ENCODE measurements at regions not wholly inside any gene's neighbourhood (a gene's known extent, or its start where the extent isn't known, plus 50 kb on each side); places are given as distances from the start of the nearest gene placed in this dataset.

GRCh38 chr13:54445453-54445852 lies 1416.8 kb downstream of the OLFM4 start (continued):
- no peak for TF ChIP-seq NANOG (IDR thresholded peaks at IDR 0.05; ENCODE audit: insufficient read depth, low read depth, low read length, poor library complexity, severe bottlenecking)
- no peak for TF ChIP-seq SP4 (IDR thresholded peaks at IDR 0.05; ENCODE audit: low read length)
- no peak for TF ChIP-seq MAFK (IDR thresholded peaks at IDR 0.05; ENCODE audit: low read depth, low read length)
- TF ChIP-seq SP2 (IDR thresholded peaks at IDR 0.05; ENCODE audit: low read length), result no peak
- no peak for TF ChIP-seq CHD1 (IDR thresholded peaks at IDR 0.05; ENCODE audit: low read depth, low read length)
- TF ChIP-seq GTF2F1 (IDR thresholded peaks at IDR 0.05; ENCODE audit: borderline replicate concordance, low read depth, low read length), result no peak

Data from H1 (cell line).